ENCODE measurements at regions not wholly inside any gene's neighbourhood (a gene's known extent, or its start where the extent isn't known, plus 50 kb on each side); places are given as distances from the start of the nearest gene placed in this dataset.

DNA sequence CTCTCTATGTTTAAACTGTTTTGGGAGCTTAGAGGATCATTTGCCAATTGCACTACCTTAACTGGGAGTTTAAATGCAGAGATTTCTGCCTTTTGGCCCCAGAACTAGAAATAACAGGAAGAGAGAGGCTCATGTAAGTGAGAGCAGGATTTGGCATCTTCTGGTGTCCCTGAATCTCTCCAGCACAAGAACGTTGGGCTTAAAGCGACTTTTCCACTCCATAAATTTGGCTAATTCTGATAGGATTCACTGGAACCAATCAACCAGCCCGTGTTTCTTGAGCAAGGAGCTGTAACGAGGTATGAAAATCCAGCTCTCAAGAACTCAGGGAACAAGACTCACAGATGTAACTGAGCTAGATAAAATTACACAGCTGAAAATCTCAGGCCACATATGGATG is 181.0 kb downstream of the C1D start:
- Histone ChIP-seq H3K27me3 (ENCODE audit: control insufficient read depth, insufficient read depth, low read length) (no peaks in the 10 kb centered on the region), H3K4me3 (ENCODE audit: low read depth, low read length) (no peak overlapping the region), H3K36me3 (ENCODE audit: control insufficient read depth, insufficient read depth, low read length) (no peaks in the 10 kb centered on the region)
- DNase-seq (ENCODE audit: low read depth) = no peak
- TF ChIP-seq, protein P1, sequence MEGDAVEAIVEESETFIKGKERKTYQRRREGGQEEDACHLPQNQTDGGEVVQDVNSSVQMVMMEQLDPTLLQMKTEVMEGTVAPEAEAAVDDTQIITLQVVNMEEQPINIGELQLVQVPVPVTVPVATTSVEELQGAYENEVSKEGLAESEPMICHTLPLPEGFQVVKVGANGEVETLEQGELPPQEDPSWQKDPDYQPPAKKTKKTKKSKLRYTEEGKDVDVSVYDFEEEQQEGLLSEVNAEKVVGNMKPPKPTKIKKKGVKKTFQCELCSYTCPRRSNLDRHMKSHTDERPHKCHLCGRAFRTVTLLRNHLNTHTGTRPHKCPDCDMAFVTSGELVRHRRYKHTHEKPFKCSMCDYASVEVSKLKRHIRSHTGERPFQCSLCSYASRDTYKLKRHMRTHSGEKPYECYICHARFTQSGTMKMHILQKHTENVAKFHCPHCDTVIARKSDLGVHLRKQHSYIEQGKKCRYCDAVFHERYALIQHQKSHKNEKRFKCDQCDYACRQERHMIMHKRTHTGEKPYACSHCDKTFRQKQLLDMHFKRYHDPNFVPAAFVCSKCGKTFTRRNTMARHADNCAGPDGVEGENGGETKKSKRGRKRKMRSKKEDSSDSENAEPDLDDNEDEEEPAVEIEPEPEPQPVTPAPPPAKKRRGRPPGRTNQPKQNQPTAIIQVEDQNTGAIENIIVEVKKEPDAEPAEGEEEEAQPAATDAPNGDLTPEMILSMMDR (IDR thresholded peaks at IDR 0.05; ENCODE audit: insufficient read depth, low read length, poor library complexity, severe bottlenecking) = no peak

DNA sequence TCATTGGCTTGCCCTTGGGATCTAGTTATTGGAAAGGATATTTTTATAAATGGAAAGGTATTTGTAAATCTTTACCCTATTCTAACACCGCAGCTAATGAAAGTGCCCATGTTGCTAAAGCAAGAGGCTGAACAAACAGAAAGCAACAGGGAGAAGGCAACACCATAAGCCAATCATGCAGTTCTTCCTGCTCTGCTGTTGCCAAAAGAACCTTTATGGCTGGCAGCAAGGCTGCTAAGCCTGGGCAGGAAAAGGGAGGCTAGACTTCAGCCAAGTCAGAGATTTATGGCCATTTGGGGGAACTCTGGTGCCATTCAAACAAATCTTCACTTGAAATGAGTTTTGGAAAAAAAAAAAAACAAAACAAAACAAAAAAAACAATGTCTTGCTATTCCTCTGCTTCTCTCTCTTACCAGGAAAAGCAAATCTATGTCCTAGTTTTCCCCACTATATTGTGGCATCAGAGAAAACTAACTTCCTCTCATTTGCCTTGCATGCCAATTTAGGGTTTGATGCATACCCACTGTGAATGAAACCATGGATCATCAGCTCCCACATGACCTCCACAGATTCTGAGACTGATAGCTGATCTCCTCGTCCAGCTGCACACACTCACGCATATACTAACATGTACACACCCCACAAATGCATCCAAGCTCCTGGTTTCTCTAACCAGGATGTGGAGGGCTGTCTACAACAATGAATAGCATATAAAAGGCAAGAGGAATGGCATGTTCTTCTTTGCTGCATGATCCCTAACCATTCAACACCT is 179.3 kb downstream of the C1D start:
- H3K27me3 ChIP-seq (ENCODE audit: control insufficient read depth, insufficient read depth, low read length) = no peaks in the 10 kb centered on the region
- TF ChIP-seq, protein P1 (IDR thresholded peaks at IDR 0.05; ENCODE audit: insufficient read depth, low read length, poor library complexity, severe bottlenecking) = no peak
- no peaks in the 10 kb centered on the region for H3K36me3 ChIP-seq (ENCODE audit: control insufficient read depth, insufficient read depth, low read length)
- DNase-seq (ENCODE audit: low read depth) = no peak
- H3K4me3 ChIP-seq (ENCODE audit: low read depth, low read length) = no peak overlapping the region

DNA sequence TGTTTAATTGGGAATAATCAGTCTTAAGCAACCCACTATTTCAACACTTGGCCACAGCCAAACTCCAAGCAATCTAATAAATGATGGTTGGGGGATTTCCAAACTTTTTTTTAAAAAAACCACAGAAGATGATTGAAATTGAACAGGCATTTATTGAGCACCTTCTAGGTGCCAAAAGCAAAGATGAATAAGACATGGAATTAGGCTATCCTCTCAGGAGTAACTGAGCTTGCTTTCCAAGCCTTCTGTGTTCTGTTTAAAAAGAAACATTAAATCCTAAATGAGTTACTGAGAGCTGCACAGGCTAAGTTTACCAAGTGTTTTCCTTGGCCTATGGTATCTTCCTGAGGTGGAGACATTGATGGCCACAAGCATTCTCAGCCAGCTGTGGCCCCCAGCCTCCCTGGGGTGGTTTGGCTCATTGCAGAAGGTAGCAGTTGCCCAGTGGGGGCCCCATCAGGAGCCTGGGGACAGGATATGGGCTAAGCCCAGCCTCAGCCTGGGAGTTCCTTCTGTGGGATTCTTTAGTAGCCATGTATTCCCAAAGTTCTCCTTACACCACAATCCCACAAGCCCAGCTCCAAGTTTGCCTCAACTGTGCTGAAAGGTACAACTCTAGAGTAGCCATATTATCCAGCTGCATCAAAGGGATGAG is 174.3 kb downstream of the C1D start:
- no peak overlapping the region for H3K4me3 ChIP-seq (ENCODE audit: low read depth, low read length)
- no peaks in the 10 kb centered on the region for H3K27me3 ChIP-seq (ENCODE audit: control insufficient read depth, insufficient read depth, low read length)
- no peaks in the 10 kb centered on the region for H3K36me3 ChIP-seq (ENCODE audit: control insufficient read depth, insufficient read depth, low read length)
- DNase-seq (ENCODE audit: low read depth) = no peak
- TF ChIP-seq, protein P1 (IDR thresholded peaks at IDR 0.05; ENCODE audit: insufficient read depth, low read length, poor library complexity, severe bottlenecking) = no peak

DNA sequence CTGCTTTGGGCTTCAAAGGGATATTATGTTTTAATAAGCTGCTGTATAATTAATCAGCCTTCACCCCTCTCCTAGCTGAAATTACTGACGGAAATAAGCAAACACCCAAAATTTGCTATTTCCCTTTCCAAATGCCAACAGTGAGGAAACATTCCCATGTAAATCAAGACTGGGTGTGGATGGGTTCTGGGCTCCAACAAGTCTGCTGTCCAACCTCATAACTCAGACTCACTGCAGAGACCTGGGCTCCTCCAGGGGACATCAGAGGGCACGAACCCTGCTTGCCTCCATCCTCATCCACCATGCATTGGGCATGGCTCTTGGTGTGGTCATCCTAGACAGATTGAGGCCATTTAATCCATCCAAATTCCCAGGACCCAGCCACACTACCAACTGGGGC is 173.7 kb downstream of the C1D start:
- TF ChIP-seq, protein P1 (IDR thresholded peaks at IDR 0.05; ENCODE audit: insufficient read depth, low read length, poor library complexity, severe bottlenecking) = no peak
- Histone ChIP-seq H3K36me3 (ENCODE audit: control insufficient read depth, insufficient read depth, low read length) (no peaks in the 10 kb centered on the region), H3K27me3 (ENCODE audit: control insufficient read depth, insufficient read depth, low read length) (no peaks in the 10 kb centered on the region), H3K4me3 (ENCODE audit: low read depth, low read length) (no peak overlapping the region)
- no peak for DNase-seq (ENCODE audit: low read depth)

DNA sequence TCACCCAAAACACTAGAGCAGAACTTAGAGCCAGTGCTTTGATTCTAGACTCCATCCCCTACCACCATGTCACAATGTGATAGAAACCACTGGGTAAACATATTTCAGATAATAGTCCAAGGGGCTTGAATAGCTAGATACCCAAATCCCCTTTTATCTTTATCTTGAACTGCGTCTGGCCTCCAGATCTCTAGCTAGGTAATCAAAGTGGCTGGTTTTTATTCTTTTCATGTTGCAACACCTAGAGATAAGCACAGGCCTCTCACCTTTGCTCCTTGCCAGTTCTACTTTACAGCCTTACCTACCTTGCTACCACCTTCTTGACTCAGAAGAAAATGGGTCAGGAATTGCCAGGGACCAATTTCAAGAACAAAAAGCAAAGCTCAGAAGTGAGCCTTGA is 171.2 kb downstream of the C1D start:
- TF ChIP-seq, protein P1 (IDR thresholded peaks at IDR 0.05; ENCODE audit: insufficient read depth, low read length, poor library complexity, severe bottlenecking) = no peak

More for the DNA sequence above, 171.2 kb downstream of the C1D start:
- Histone ChIP-seq H3K4me3 (ENCODE audit: low read depth, low read length) (no peak overlapping the region), H3K36me3 (ENCODE audit: control insufficient read depth, insufficient read depth, low read length) (no peaks in the 10 kb centered on the region), H3K27me3 (ENCODE audit: control insufficient read depth, insufficient read depth, low read length) (no peaks in the 10 kb centered on the region)
- no peak for DNase-seq (ENCODE audit: low read depth)
